ENCODE measurements at regions not wholly inside any gene's neighbourhood (a gene's known extent, or its start where the extent isn't known, plus 50 kb on each side); places are given as distances from the start of the nearest gene placed in this dataset. TPM values are rescaled to one million over a fixed set of nuclear protein-coding genes. Genes with fewer than 3 reads are reported as not detected.

DNA sequence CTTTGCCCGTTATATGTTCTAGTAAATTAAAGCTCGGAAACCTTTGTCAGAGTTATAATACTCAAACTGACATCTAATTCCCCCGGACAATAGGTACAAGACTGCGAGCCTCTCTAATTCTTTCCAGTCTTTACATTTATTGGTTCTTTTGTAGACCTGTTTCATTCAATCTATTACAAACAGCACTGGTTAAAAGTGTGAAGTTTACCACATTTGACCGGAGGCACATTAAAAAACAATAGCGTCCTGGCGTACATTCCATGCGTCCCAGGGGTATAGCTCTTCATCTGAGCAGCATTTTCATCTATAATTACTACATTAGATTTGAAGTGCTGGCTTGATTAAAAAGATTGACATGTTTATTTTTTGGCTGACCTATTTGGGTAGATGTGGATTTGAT lies 49.9 kb upstream of the TENM3 start:
- no peak overlapping the region for H3K27ac ChIP-seq (ENCODE audit: low read depth, low read length)
- no peak overlapping the region for H3K9ac ChIP-seq (ENCODE audit: low read depth in 1 of 3, low read length in 3 of 3)

More for the DNA sequence above, 49.9 kb upstream of the TENM3 start:
- Histone ChIP-seq H3K27me3 (ENCODE audit: control insufficient read depth in 3 of 3, insufficient read depth in 3 of 3, low read length in 3 of 3) (no peaks in the 10 kb centered on the region), H3K4me1 (ENCODE audit: control insufficient read depth in 3 of 3, insufficient read depth in 3 of 3, low read length in 3 of 3) (peaks cover 0 to 3% (median 0%) of the 10 kb centered on the region in 3 donors), H3K9me3 (ENCODE audit: control insufficient read depth in 3 of 3, low read length in 3 of 3) (no peaks in the 10 kb centered on the region), H3K36me3 (ENCODE audit: control insufficient read depth in 3 of 3, insufficient read depth in 3 of 3, low read length in 3 of 3) (no peaks in the 10 kb centered on the region), H3K4me3 (ENCODE audit: low read length in 3 of 3) (no peak overlapping the region)

Small RNA genes in the stretch of these regions (small RNA-seq; reads per million reads assigned to genes)
- gene AC018710.1 (not detected), gene AC019235.1 (not detected), gene MIR1305 (0.35 reads per million, percentile 42 among the genes with 10 or more reads in this experiment), gene RF00571 (not detected), gene RN7SKP13 (not detected), gene RNA5SP173 (not detected), gene RNU1-45P (not detected)

Measured in skeletal muscle tissue (tissue), 4 donors.